ENCODE measurements at regions not wholly inside any gene's neighbourhood (a gene's known extent, or its start where the extent isn't known, plus 50 kb on each side); places are given as distances from the start of the nearest gene placed in this dataset.
"Not testable (repeated sequence)": the region's sequence is repeated elsewhere in the genome, so short reads cannot be mapped to it uniquely, and the experiment has no call there.

- H3K4me3 ChIP-seq (ENCODE audit: low read depth in 1 of 2, low read length in 2 of 2), result no peak overlapping the region
- H3K27ac ChIP-seq (ENCODE audit: low read depth, low read length), result no peak overlapping the region
- no peak overlapping the region for H3K9ac ChIP-seq (ENCODE audit: low read depth in 1 of 2, low read length in 2 of 2)
- H3K4me1 ChIP-seq (ENCODE audit: control insufficient read depth in 1 of 2, insufficient read depth in 2 of 2, low read length in 2 of 2), result peaks cover 0 to 7% of the 10 kb centered on the region in 2 donors
- H3K9me3 ChIP-seq (ENCODE audit: control insufficient read depth in 1 of 2, low read length in 2 of 2), result peaks cover 4 to 5% of the 10 kb centered on the region in 2 donors
- no peaks in the 10 kb centered on the region for H3K36me3 ChIP-seq (ENCODE audit: control insufficient read depth in 1 of 2, insufficient read depth in 2 of 2, low read length in 2 of 2)
- no peaks in the 10 kb centered on the region for H3K27me3 ChIP-seq (ENCODE audit: control insufficient read depth in 1 of 2, insufficient read depth in 2 of 2, low read length in 2 of 2)
These were observed 119.3 kb downstream of the CRYAA start for GRCh38 chr21:43287795-43288755.

GRCh38 chr21:43287111-43287760 lies 118.4 kb downstream of the CRYAA start:
- Histone ChIP-seq H3K9ac (ENCODE audit: low read depth in 1 of 2, low read length in 2 of 2) (no peak overlapping the region), H3K4me3 (ENCODE audit: low read depth in 1 of 2, low read length in 2 of 2) (no peak overlapping the region), H3K27me3 (ENCODE audit: control insufficient read depth in 1 of 2, insufficient read depth in 2 of 2, low read length in 2 of 2) (no peaks in the 10 kb centered on the region), H3K36me3 (ENCODE audit: control insufficient read depth in 1 of 2, insufficient read depth in 2 of 2, low read length in 2 of 2) (no peaks in the 10 kb centered on the region), H3K4me1 (ENCODE audit: control insufficient read depth in 1 of 2, insufficient read depth in 2 of 2, low read length in 2 of 2) (peaks cover 0 to 7% of the 10 kb centered on the region in 2 donors), H3K9me3 (ENCODE audit: control insufficient read depth in 1 of 2, low read length in 2 of 2) (peaks cover 4 to 5% of the 10 kb centered on the region in 2 donors), H3K27ac (ENCODE audit: low read depth, low read length) (no peak overlapping the region)

GRCh38 chr21:43286196-43286595 lies 117.4 kb downstream of the CRYAA start:
- no peaks in the 10 kb centered on the region for H3K36me3 ChIP-seq (ENCODE audit: control insufficient read depth in 1 of 2, insufficient read depth in 2 of 2, low read length in 2 of 2)
- no peaks in the 10 kb centered on the region for H3K27me3 ChIP-seq (ENCODE audit: control insufficient read depth in 1 of 2, insufficient read depth in 2 of 2, low read length in 2 of 2)
- peaks cover 0 to 7% of the 10 kb centered on the region in 2 donors for H3K4me1 ChIP-seq (ENCODE audit: control insufficient read depth in 1 of 2, insufficient read depth in 2 of 2, low read length in 2 of 2)
- no peak overlapping the region for H3K27ac ChIP-seq (ENCODE audit: low read depth, low read length)
- no peak overlapping the region for H3K9ac ChIP-seq (ENCODE audit: low read depth in 1 of 2, low read length in 2 of 2)
- H3K4me3 ChIP-seq (ENCODE audit: low read depth in 1 of 2, low read length in 2 of 2), result no peak overlapping the region
- H3K9me3 ChIP-seq (ENCODE audit: control insufficient read depth in 1 of 2, low read length in 2 of 2), result peaks cover 4 to 5% of the 10 kb centered on the region in 2 donors

GRCh38 chr21:43284700-43285099 lies 115.9 kb downstream of the CRYAA start:
- peaks cover 0 to 7% of the 10 kb centered on the region in 2 donors for H3K4me1 ChIP-seq (ENCODE audit: control insufficient read depth in 1 of 2, insufficient read depth in 2 of 2, low read length in 2 of 2)
- H3K27ac ChIP-seq (ENCODE audit: low read depth, low read length), result no peak overlapping the region
- H3K9ac ChIP-seq (ENCODE audit: low read depth in 1 of 2, low read length in 2 of 2), result no peak overlapping the region
- peaks cover 4 to 5% of the 10 kb centered on the region in 2 donors for H3K9me3 ChIP-seq (ENCODE audit: control insufficient read depth in 1 of 2, low read length in 2 of 2)
- no peaks in the 10 kb centered on the region for H3K27me3 ChIP-seq (ENCODE audit: control insufficient read depth in 1 of 2, insufficient read depth in 2 of 2, low read length in 2 of 2)
- H3K36me3 ChIP-seq (ENCODE audit: control insufficient read depth in 1 of 2, insufficient read depth in 2 of 2, low read length in 2 of 2), result no peaks in the 10 kb centered on the region
- H3K4me3 ChIP-seq (ENCODE audit: low read depth in 1 of 2, low read length in 2 of 2), result no peak overlapping the region

- H3K36me3 ChIP-seq (ENCODE audit: control insufficient read depth in 1 of 2, insufficient read depth in 2 of 2, low read length in 2 of 2), result no peaks in the 10 kb centered on the region
- H3K9me3 ChIP-seq (ENCODE audit: control insufficient read depth in 1 of 2, low read length in 2 of 2), result no peaks in the 10 kb centered on the region
- no peak overlapping the region for H3K9ac ChIP-seq (ENCODE audit: low read depth in 1 of 2, low read length in 2 of 2)
- H3K27ac ChIP-seq (ENCODE audit: low read depth, low read length), result no peak overlapping the region
- peaks cover 0 to 7% of the 10 kb centered on the region in 2 donors for H3K4me1 ChIP-seq (ENCODE audit: control insufficient read depth in 1 of 2, insufficient read depth in 2 of 2, low read length in 2 of 2)
- no peak overlapping the region for H3K4me3 ChIP-seq (ENCODE audit: low read depth in 1 of 2, low read length in 2 of 2)
- H3K27me3 ChIP-seq (ENCODE audit: control insufficient read depth in 1 of 2, insufficient read depth in 2 of 2, low read length in 2 of 2), result no peaks in the 10 kb centered on the region
These were observed 115.4 kb downstream of the CRYAA start for GRCh38 chr21:43284238-43284637.

- H3K27me3 ChIP-seq (ENCODE audit: control insufficient read depth in 1 of 2, insufficient read depth in 2 of 2, low read length in 2 of 2); H3K9me3 ChIP-seq (ENCODE audit: control insufficient read depth in 1 of 2, low read length in 2 of 2); H3K36me3 ChIP-seq (ENCODE audit: control insufficient read depth in 1 of 2, insufficient read depth in 2 of 2, low read length in 2 of 2); H3K4me1 ChIP-seq (ENCODE audit: control insufficient read depth in 1 of 2, insufficient read depth in 2 of 2, low read length in 2 of 2); H3K4me3 ChIP-seq (ENCODE audit: low read depth in 1 of 2, low read length in 2 of 2); H3K27ac ChIP-seq (ENCODE audit: low read depth, low read length); H3K9ac ChIP-seq (ENCODE audit: low read depth in 1 of 2, low read length in 2 of 2): not testable (repeated sequence)
These were observed 115.1 kb downstream of the CRYAA start for GRCh38 chr21:43283925-43284221.

GRCh38 chr21:43283136-43283924 lies 114.5 kb downstream of the CRYAA start:
- H3K27ac ChIP-seq (ENCODE audit: low read depth, low read length), result no peak overlapping the region
- H3K4me1 ChIP-seq (ENCODE audit: control insufficient read depth in 1 of 2, insufficient read depth in 2 of 2, low read length in 2 of 2), result peaks cover under 1 to 6% of the 10 kb centered on the region in 2 donors
- H3K27me3 ChIP-seq (ENCODE audit: control insufficient read depth in 1 of 2, insufficient read depth in 2 of 2, low read length in 2 of 2), result no peaks in the 10 kb centered on the region
- no peak overlapping the region for H3K4me3 ChIP-seq (ENCODE audit: low read depth in 1 of 2, low read length in 2 of 2)
- no peaks in the 10 kb centered on the region for H3K36me3 ChIP-seq (ENCODE audit: control insufficient read depth in 1 of 2, insufficient read depth in 2 of 2, low read length in 2 of 2)
- H3K9me3 ChIP-seq (ENCODE audit: control insufficient read depth in 1 of 2, low read length in 2 of 2), result no peaks in the 10 kb centered on the region
- H3K9ac ChIP-seq (ENCODE audit: low read depth in 1 of 2, low read length in 2 of 2), result no peak overlapping the region

- no peaks in the 10 kb centered on the region for H3K9me3 ChIP-seq (ENCODE audit: control insufficient read depth in 1 of 2, low read length in 2 of 2)
- no peaks in the 10 kb centered on the region for H3K36me3 ChIP-seq (ENCODE audit: control insufficient read depth in 1 of 2, insufficient read depth in 2 of 2, low read length in 2 of 2)
- no peaks in the 10 kb centered on the region for H3K27me3 ChIP-seq (ENCODE audit: control insufficient read depth in 1 of 2, insufficient read depth in 2 of 2, low read length in 2 of 2)
- H3K4me1 ChIP-seq (ENCODE audit: control insufficient read depth in 1 of 2, insufficient read depth in 2 of 2, low read length in 2 of 2), result peaks cover 5 to 8% of the 10 kb centered on the region in 2 donors
- no peak overlapping the region for H3K27ac ChIP-seq (ENCODE audit: low read depth, low read length)
- no peak overlapping the region for H3K4me3 ChIP-seq (ENCODE audit: low read depth in 1 of 2, low read length in 2 of 2)
- no peak overlapping the region for H3K9ac ChIP-seq (ENCODE audit: low read depth in 1 of 2, low read length in 2 of 2)
These were observed 113.7 kb downstream of the CRYAA start for GRCh38 chr21:43282358-43283120.

- Histone ChIP-seq H3K9me3 (ENCODE audit: control insufficient read depth in 1 of 2, low read length in 2 of 2) (no peaks in the 10 kb centered on the region), H3K4me3 (ENCODE audit: low read depth in 1 of 2, low read length in 2 of 2) (no peak overlapping the region), H3K9ac (ENCODE audit: low read depth in 1 of 2, low read length in 2 of 2) (no peak overlapping the region)
These were observed 113.0 kb downstream of the CRYAA start for GRCh38 chr21:43281661-43282357.

More at GRCh38 chr21:43281661-43282357, 113.0 kb downstream of the CRYAA start:
- H3K4me1 ChIP-seq (ENCODE audit: control insufficient read depth in 1 of 2, insufficient read depth in 2 of 2, low read length in 2 of 2), result peaks cover 8 to 9% of the 10 kb centered on the region in 2 donors
- no peaks in the 10 kb centered on the region for H3K36me3 ChIP-seq (ENCODE audit: control insufficient read depth in 1 of 2, insufficient read depth in 2 of 2, low read length in 2 of 2)
- H3K27me3 ChIP-seq (ENCODE audit: control insufficient read depth in 1 of 2, insufficient read depth in 2 of 2, low read length in 2 of 2), result no peaks in the 10 kb centered on the region
- no peak overlapping the region for H3K27ac ChIP-seq (ENCODE audit: low read depth, low read length)
